Transverse colon (tissue), 3 donors: ENCODE measurements at regions not wholly inside any gene's neighbourhood (a gene's known extent, or its start where the extent isn't known, plus 50 kb on each side); places are given as distances from the start of the nearest gene placed in this dataset.

Experiments
- CTCF ChIP-seq, 5 experiments: fragments of 200-600 bp in 3 of 5; fragments of 450-650 bp in 2 of 5; sonication (generic) in 3 of 5; IDR thresholded peaks; 1 replicate in 2 of 5; 2 replicates in 3 of 5; pipeline ENCODE4 v1.5.1; 2016 to 2017; ENCODE audit warnings: antibody characterized with exemption in 5 of 5, inconsistent platforms in 3 of 5, mild to moderate bottlenecking in 2 of 5, moderate library complexity in 1 of 5
- POLR2A ChIP-seq: fragments of 450-650 bp; IDR thresholded peaks from one replicate; pipeline ENCODE4 v1.6.1; 2016; ENCODE audit warnings: antibody characterized with exemption, mild to moderate bottlenecking, moderate library complexity

GRCh38 chr10:98330987-98331386 is 63.0 kb upstream of the LOXL4 start:
- no peak for TF ChIP-seq CTCF (IDR thresholded peaks at IDR 0.05)
- no peak for TF ChIP-seq POLR2A
